ENCODE measurements at regions not wholly inside any gene's neighbourhood (a gene's known extent, or its start where the extent isn't known, plus 50 kb on each side); places are given as distances from the start of the nearest gene placed in this dataset.

GRCh38 chr7:40979296-40979695 lies 723.6 kb downstream of the INHBA start:
- intact Hi-C loops (cut with DNase I), result no loop called here

GRCh38 chr7:40978047-40978446 lies 724.8 kb downstream of the INHBA start:
- H3K4me3 ChIP-seq, result no peak overlapping the region
- H3K27ac ChIP-seq (replicated peaks in 1 of 4), result no peak overlapping the region
- no peaks in the 10 kb centered on the region for H3K36me3 ChIP-seq
- TF ChIP-seq EP300 (IDR thresholded peaks at IDR 0.05) (no peak), CTCF (IDR thresholded peaks at IDR 0.05) (no peak), POLR2A (IDR thresholded peaks at IDR 0.05; ENCODE audit: low read depth) (no peak), POLR2AphosphoS5 (IDR thresholded peaks at IDR 0.05) (no peak)
- no peaks in the 10 kb centered on the region for H3K27me3 ChIP-seq
- DNase-seq (ENCODE audit: extremely low spot score), result no peak
- intact Hi-C loops (cut with DNase I), result no loop called here
- H3K4me1 ChIP-seq, result peaks cover 0 to 11% (median under 1%) of the 10 kb centered on the region in 4 donors
- no peaks in the 10 kb centered on the region for H3K9me3 ChIP-seq
- 71% methylated on average over 1 of the region's 1 CpG for WGBS

More at GRCh38 chr7:40979296-40979695, 723.6 kb downstream of the INHBA start:
- no peak overlapping the region for H3K27ac ChIP-seq (replicated peaks in 1 of 4)
- H3K4me1 ChIP-seq, result peaks cover 0 to 18% (median 7%) of the 10 kb centered on the region in 4 donors
- no peak for DNase-seq (ENCODE audit: extremely low spot score)
- TF ChIP-seq CTCF (IDR thresholded peaks at IDR 0.05), result no peak
- TF ChIP-seq EP300 (IDR thresholded peaks at IDR 0.05), result no peak
- TF ChIP-seq POLR2A (IDR thresholded peaks at IDR 0.05; ENCODE audit: low read depth), result no peak
- no peak for TF ChIP-seq POLR2AphosphoS5 (IDR thresholded peaks at IDR 0.05)
- 87% methylated on average over 6 of the region's 6 CpGs for WGBS
- H3K4me3 ChIP-seq, result no peak overlapping the region
- no peaks in the 10 kb centered on the region for H3K27me3 ChIP-seq
- no peaks in the 10 kb centered on the region for H3K36me3 ChIP-seq
- H3K9me3 ChIP-seq, result no peaks in the 10 kb centered on the region

GRCh38 chr7:40977533-40977932 lies 725.4 kb downstream of the INHBA start:
- TF ChIP-seq POLR2AphosphoS5 (IDR thresholded peaks at IDR 0.05) (no peak), POLR2A (IDR thresholded peaks at IDR 0.05; ENCODE audit: low read depth) (no peak), CTCF (IDR thresholded peaks at IDR 0.05) (no peak), EP300 (IDR thresholded peaks at IDR 0.05) (no peak)
- intact Hi-C loops (cut with DNase I), result no loop called here

GRCh38 chr7:40972426-40972825 lies 730.5 kb downstream of the INHBA start:
- H3K36me3 ChIP-seq, result no peaks in the 10 kb centered on the region
- DNase-seq (ENCODE audit: extremely low spot score), result no peak
- no peaks in the 10 kb centered on the region for H3K27me3 ChIP-seq
- no peak overlapping the region for H3K4me3 ChIP-seq
- WGBS, result 100% methylated on average over 1 of the region's 1 CpG
- no peak overlapping the region for H3K27ac ChIP-seq (replicated peaks in 1 of 4)
- TF ChIP-seq POLR2AphosphoS5 (IDR thresholded peaks at IDR 0.05), result no peak
- no peak for TF ChIP-seq CTCF (IDR thresholded peaks at IDR 0.05)
- TF ChIP-seq EP300 (IDR thresholded peaks at IDR 0.05), result no peak
- TF ChIP-seq POLR2A (IDR thresholded peaks at IDR 0.05; ENCODE audit: low read depth), result no peak
- H3K9me3 ChIP-seq, result no peaks in the 10 kb centered on the region
- peaks cover 0 to 7% (median 2%) of the 10 kb centered on the region in 4 donors for H3K4me1 ChIP-seq
- intact Hi-C loops (cut with DNase I), result no loop called here

More at GRCh38 chr7:40977533-40977932, 725.4 kb downstream of the INHBA start:
- Histone ChIP-seq H3K27ac (replicated peaks in 1 of 4) (no peak overlapping the region), H3K4me1 (peaks cover 0 to 7% (median 0%) of the 10 kb centered on the region in 4 donors), H3K27me3 (no peaks in the 10 kb centered on the region), H3K9me3 (no peaks in the 10 kb centered on the region), H3K4me3 (no peak overlapping the region), H3K36me3 (no peaks in the 10 kb centered on the region)
- WGBS, result 86% methylated on average over 1 of the region's 1 CpG
- no peak for DNase-seq (ENCODE audit: extremely low spot score)

- TF ChIP-seq EP300 (IDR thresholded peaks at IDR 0.05) (no peak), CTCF (IDR thresholded peaks at IDR 0.05) (no peak), POLR2AphosphoS5 (IDR thresholded peaks at IDR 0.05) (no peak), POLR2A (IDR thresholded peaks at IDR 0.05; ENCODE audit: low read depth) (no peak)
- no peak for DNase-seq (ENCODE audit: extremely low spot score)
- Histone ChIP-seq H3K9me3 (no peaks in the 10 kb centered on the region), H3K27ac (replicated peaks in 1 of 4) (no peak overlapping the region), H3K4me1 (peaks cover 0 to 7% (median 2%) of the 10 kb centered on the region in 4 donors), H3K4me3 (no peak overlapping the region), H3K27me3 (no peaks in the 10 kb centered on the region), H3K36me3 (no peaks in the 10 kb centered on the region)
- intact Hi-C loops (cut with DNase I), result no loop called here
- WGBS, result 80% methylated on average over 1 of the region's 1 CpG
These were observed 733.2 kb downstream of the INHBA start for GRCh38 chr7:40969641-40970040.
